ENCODE measurements at regions not wholly inside any gene's neighbourhood (a gene's known extent, or its start where the extent isn't known, plus 50 kb on each side); places are given as distances from the start of the nearest gene placed in this dataset.

GRCh38 chr6:81031416-81031815, 721.1 kb downstream of the TENT5A start (continued):
- TF ChIP-seq RAD21 (IDR thresholded peaks at IDR 0.05) (no peak), TAF1 (conservative IDR thresholded peaks at IDR 0.05) (no peak), NR2F2 (IDR thresholded peaks at IDR 0.05) (no peak), REST (IDR thresholded peaks at IDR 0.05) (no peak)

- Histone ChIP-seq H3K36me3 (ENCODE audit: control insufficient read depth in 4 of 4, insufficient read depth in 3 of 4, low read depth in 1 of 4, low read length in 3 of 4) (no peaks in the 10 kb centered on the region), H3K9ac (ENCODE audit: low read depth in 1 of 2, low read length in 2 of 2) (no peak overlapping the region), H3K27me3 (ENCODE audit: control insufficient read depth in 4 of 4, insufficient read depth in 4 of 4, low read length in 3 of 4) (no peaks in the 10 kb centered on the region), H3K27ac (ENCODE audit: low read depth in 1 of 2, low read length in 2 of 2) (no peak overlapping the region), H3K4me3 (ENCODE audit: low read depth in 1 of 3, low read length in 3 of 3) (no peak overlapping the region), H3K9me3 (ENCODE audit: control insufficient read depth in 4 of 4, low read length in 3 of 4) (peaks cover 0 to 3% (median under 1%) of the 10 kb centered on the region in 4 donors), H3K4me1 (ENCODE audit: control insufficient read depth in 4 of 4, insufficient read depth in 4 of 4, low read length in 3 of 4) (no peaks in the 10 kb centered on the region)
- TF ChIP-seq MAX (IDR thresholded peaks at IDR 0.05) (no peak), FOXA1 (IDR thresholded peaks at IDR 0.05) (no peak), NR2F2 (IDR thresholded peaks at IDR 0.05) (no peak), CTCF (IDR thresholded peaks at IDR 0.05; ENCODE audit: low read depth, low read length, missing input control) (no peak), JUND (IDR thresholded peaks at IDR 0.05) (no peak), ATF3 (IDR thresholded peaks at IDR 0.05) (no peak), TAF1 (conservative IDR thresholded peaks at IDR 0.05) (no peak), RXRA (IDR thresholded peaks at IDR 0.05) (no peak), HNF4G (IDR thresholded peaks at IDR 0.05) (no peak), EGR1 (IDR thresholded peaks at IDR 0.05; ENCODE audit: low read depth in 2 of 2) (no peak), RAD21 (IDR thresholded peaks at IDR 0.05) (no peak), YY1 (IDR thresholded peaks at IDR 0.05) (no peak), HNF4A (conservative IDR thresholded peaks at IDR 0.05) (no peak), GABPA (IDR thresholded peaks at IDR 0.05 in 1 of 2, conservative IDR thresholded peaks at IDR 0.05 in 1 of 2) (no peak), REST (IDR thresholded peaks at IDR 0.05) (no peak), ZBTB33 (IDR thresholded peaks at IDR 0.05) (no peak), SP1 (IDR thresholded peaks at IDR 0.05) (no peak), FOXA2 (IDR thresholded peaks at IDR 0.05) (no peak)
- 66% methylated on average over 2 of the region's 2 CpGs for WGBS
- no peak for DNase-seq (ENCODE audit: low spot score)
Observed at GRCh38 chr6:81026041-81026553, 726.4 kb downstream of the TENT5A start.
